Ishikawa (cell line): ENCODE measurements at regions not wholly inside any gene's neighbourhood (a gene's known extent, or its start where the extent isn't known, plus 50 kb on each side); places are given as distances from the start of the nearest gene placed in this dataset.

Experiments used
- CEBPB ChIP-seq: IDR thresholded peaks from 2 replicates; pipeline ENCODE4 v1.6.1; 2012
- CREB1 ChIP-seq: IDR thresholded peaks from 2 replicates; pipeline ENCODE4 v1.6.1; 2012; ENCODE audit warnings: low read depth
- EGR1 ChIP-seq: IDR thresholded peaks from 2 replicates; pipeline ENCODE4 v1.6.1; 2012
- EP300 ChIP-seq: IDR thresholded peaks from 2 replicates; pipeline ENCODE4 v1.6.1; 2012; ENCODE audit warnings: borderline replicate concordance
- FOXM1 ChIP-seq: IDR thresholded peaks from 2 replicates; pipeline ENCODE4 v1.6.1; 2012; ENCODE audit warnings: low read depth, borderline replicate concordance
- MAX ChIP-seq: IDR thresholded peaks from 2 replicates; pipeline ENCODE4 v1.6.1; 2012
- NFIC ChIP-seq: IDR thresholded peaks from 2 replicates; pipeline ENCODE4 v1.6.1; 2012
- RAD21 ChIP-seq: IDR thresholded peaks from 2 replicates; pipeline ENCODE4 v1.6.1; 2012; ENCODE audit warnings: low read depth
- REST ChIP-seq: IDR thresholded peaks from 2 replicates; pipeline ENCODE4 v1.6.1; 2012; ENCODE audit warnings: low read depth, mild to moderate bottlenecking
- TAF1 ChIP-seq: IDR thresholded peaks from 2 replicates; pipeline ENCODE4 v1.6.1; 2012; ENCODE audit warnings: low read depth, mild to moderate bottlenecking
- TCF12 ChIP-seq: IDR thresholded peaks from 2 replicates; pipeline ENCODE4 v1.6.1; 2012; ENCODE audit warnings: low read depth
- TEAD4 ChIP-seq: IDR thresholded peaks from 2 replicates; pipeline ENCODE4 v1.6.1; 2012
- USF1 ChIP-seq: IDR thresholded peaks from 2 replicates; pipeline ENCODE4 v1.6.1; 2012
- YY1 ChIP-seq: IDR thresholded peaks from 2 replicates; pipeline ENCODE4 v1.6.1; 2012; ENCODE audit warnings: low read depth
- ZBTB7A ChIP-seq: IDR thresholded peaks from 2 replicates; pipeline ENCODE4 v1.6.1; 2012; ENCODE audit warnings: low read depth

GRCh38 chr6:156194981-156195380, 582.2 kb upstream of the ARID1B start:
- TF ChIP-seq FOXM1 (no peak), NFIC (no peak), TAF1 (no peak), YY1 (no peak), CREB1 (no peak), EGR1 (no peak), ZBTB7A (no peak)

GRCh38 chr6:156193381-156193780, 583.8 kb upstream of the ARID1B start:
- TF ChIP-seq NFIC, result no peak
- TF ChIP-seq FOXM1, result no peak
- no peak for TF ChIP-seq CEBPB
- TF ChIP-seq USF1, result no peak
- no peak for TF ChIP-seq TCF12
- no peak for TF ChIP-seq TAF1
- no peak for TF ChIP-seq RAD21
- no peak for TF ChIP-seq ZBTB7A
- no peak for TF ChIP-seq EP300

- TF ChIP-seq EP300, result no peak
Measured at GRCh38 chr6:156191895-156192294, 585.3 kb upstream of the ARID1B start.

- TF ChIP-seq CREB1, result no peak
- TF ChIP-seq TAF1, result no peak
- no peak for TF ChIP-seq ZBTB7A
- TF ChIP-seq TEAD4, result no peak
- no peak for TF ChIP-seq EP300
- no peak for TF ChIP-seq REST
- TF ChIP-seq MAX, result no peak
- TF ChIP-seq YY1, result no peak
- no peak for TF ChIP-seq USF1
- no peak for TF ChIP-seq NFIC
- no peak for TF ChIP-seq FOXM1
- TF ChIP-seq EGR1, result no peak
- no peak for TF ChIP-seq CEBPB
- TF ChIP-seq TCF12, result no peak
- no peak for TF ChIP-seq RAD21
Measured at GRCh38 chr6:156190270-156190669, 586.9 kb upstream of the ARID1B start.

- TF ChIP-seq NFIC (no peak), CEBPB (no peak), TAF1 (no peak), EGR1 (no peak), EP300 (no peak), MAX (no peak), CREB1 (no peak), ZBTB7A (no peak), REST (no peak), RAD21 (no peak), FOXM1 (no peak), TEAD4 (no peak), USF1 (no peak), TCF12 (no peak), YY1 (no peak)
Measured at GRCh38 chr6:156189714-156190113, 587.5 kb upstream of the ARID1B start.

GRCh38 chr6:156189195-156189594, 588.0 kb upstream of the ARID1B start:
- TF ChIP-seq CEBPB, result no peak
- TF ChIP-seq USF1, result no peak
- no peak for TF ChIP-seq YY1
- no peak for TF ChIP-seq ZBTB7A
- no peak for TF ChIP-seq MAX
- no peak for TF ChIP-seq TEAD4
- TF ChIP-seq TCF12, result no peak
- no peak for TF ChIP-seq CREB1
- no peak for TF ChIP-seq NFIC
- no peak for TF ChIP-seq REST
